CD8-positive, alpha-beta memory T cell (primary cell): ENCODE measurements at regions not wholly inside any gene's neighbourhood (a gene's known extent, or its start where the extent isn't known, plus 50 kb on each side); places are given as distances from the start of the nearest gene placed in this dataset.
"Not testable (repeated sequence)": the region's sequence is repeated elsewhere in the genome, so short reads cannot be mapped to it uniquely, and the experiment has no call there.

ENCODE experiments used
- CTCF ChIA-PET: fragments of 350-600 bp; sonication (Branson Sonifier 250); formaldehyde crosslinking; loops from one replicate; lab custom pipeline; 2021; ENCODE audit warnings: antibody characterized with exemption; lab: Charles Lee
- POLR2A ChIA-PET: fragments of 350-600 bp; sonication (Branson Sonifier 250); formaldehyde crosslinking; loops from one replicate; lab custom pipeline; 2021; ENCODE audit warnings: antibody characterized with exemption; lab: Charles Lee
- DNase-seq, 5 donors: peaks; one replicate each; pipeline versions ENCODE4 v3.0.0 to v3.0.0-alpha.2; 2020 to 2022; ENCODE audit warnings: mixed read lengths in 1 of 5
- H3K27ac ChIP-seq: one replicate; pipeline ENCODE4 v1.7.0; 2013; ENCODE audit warnings: low read depth, mild to moderate bottlenecking, low read length, moderate library complexity
- H3K27me3 ChIP-seq: 2 replicates; pipeline ENCODE4 v1.7.0; 2013; ENCODE audit warnings: low read length, mild to moderate bottlenecking; ENCODE audit not compliant: insufficient read depth, poor library complexity, severe bottlenecking
- H3K36me3 ChIP-seq: 2 replicates; pipeline ENCODE4 v1.7.0; 2013; ENCODE audit warnings: mild to moderate bottlenecking, low read length, moderate library complexity; ENCODE audit not compliant: insufficient read depth
- H3K4me1 ChIP-seq: 2 replicates; pipeline ENCODE4 v1.7.0; 2013; ENCODE audit warnings: mild to moderate bottlenecking, low read length, moderate library complexity; ENCODE audit not compliant: insufficient read depth
- H3K4me3 ChIP-seq: 2 replicates; pipeline ENCODE4 v1.7.0; 2013; ENCODE audit warnings: mild to moderate bottlenecking, low read length
- H3K9me3 ChIP-seq: 2 replicates; pipeline ENCODE4 v1.7.0; 2013; ENCODE audit warnings: mild to moderate bottlenecking, low read length
- H3K27ac Mint-ChIP-seq, 8 donors: one replicate each; pipeline ENCODE4 v1.8.0; 2020 to 2021; ENCODE audit warnings: mixed read lengths in 8 of 8, mild to moderate bottlenecking in 6 of 8, inconsistent platforms in 3 of 8, moderate library complexity in 3 of 8
- H3K27me3 Mint-ChIP-seq, 2 donors: one replicate each; pipeline ENCODE4 v1.8.0; 2020 to 2021; ENCODE audit warnings: mixed read lengths in 2 of 2, mild to moderate bottlenecking in 1 of 2, moderate library complexity in 1 of 2
- H3K36me3 Mint-ChIP-seq, 3 donors: one replicate each; pipeline ENCODE4 v1.8.0; 2020 to 2021; ENCODE audit warnings: mixed read lengths in 3 of 3, inconsistent platforms in 1 of 3, mild to moderate bottlenecking in 1 of 3
- H3K4me1 Mint-ChIP-seq, 3 donors: one replicate each; pipeline ENCODE4 v1.8.0; 2020 to 2021; ENCODE audit warnings: mixed read lengths in 3 of 3, inconsistent platforms in 1 of 3, mild to moderate bottlenecking in 1 of 3
- H3K4me3 Mint-ChIP-seq, 7 donors: one replicate each; pipeline ENCODE4 v1.8.0; 2020 to 2021; ENCODE audit warnings: mixed read lengths in 7 of 7, mild to moderate bottlenecking in 6 of 7, moderate library complexity in 4 of 7, inconsistent platforms in 2 of 7
- H3K9me3 Mint-ChIP-seq, 5 donors: one replicate each; pipeline ENCODE4 v1.8.0; 2020 to 2022; ENCODE audit warnings: mixed read lengths in 5 of 5, mild to moderate bottlenecking in 3 of 5, moderate library complexity in 2 of 5, inconsistent platforms in 1 of 5

DNA sequence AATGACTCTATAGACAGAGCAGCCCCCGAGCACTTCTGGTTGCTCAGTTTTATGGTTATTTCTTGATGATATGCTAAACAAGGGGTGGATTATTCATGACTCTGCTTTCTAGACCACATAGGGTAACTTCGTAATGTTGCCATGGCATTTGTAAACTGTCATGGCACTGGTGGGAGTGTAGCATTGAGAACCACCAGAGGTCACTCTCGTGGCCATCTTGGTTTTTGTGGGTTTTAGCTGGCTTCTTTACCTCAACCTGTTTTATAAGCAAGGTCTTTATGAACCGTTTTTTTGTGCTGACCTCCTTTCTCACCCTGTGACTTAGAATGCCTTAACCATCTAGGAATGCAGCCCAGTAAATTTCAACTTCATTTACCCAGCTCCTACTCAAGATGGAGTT, 1036.2 kb upstream of the FLRT2 start:
- Histone ChIP-seq H3K4me1 (no peaks in the 10 kb centered on the region), H3K4me3 (no peak overlapping the region), H3K36me3 (no peaks in the 10 kb centered on the region), H3K9me3 (no peaks in the 10 kb centered on the region), H3K27me3 (no peaks in the 10 kb centered on the region), H3K27ac (no peak overlapping the region)
- no peaks in the 10 kb centered on the region for H3K36me3 Mint-ChIP-seq
- no peak overlapping the region for H3K4me3 Mint-ChIP-seq
- no peak for DNase-seq
- H3K9me3 Mint-ChIP-seq = peaks cover 7 to 30% (median 12%) of the 10 kb centered on the region in 5 donors
- no peaks in the 10 kb centered on the region for H3K27me3 Mint-ChIP-seq
- H3K27ac Mint-ChIP-seq = peak overlapping the region in 1 of 8 donors; percentile 72
- no peaks in the 10 kb centered on the region for H3K4me1 Mint-ChIP-seq
- CTCF ChIA-PET = no interaction called here
- POLR2A ChIA-PET = no interaction called here

DNA sequence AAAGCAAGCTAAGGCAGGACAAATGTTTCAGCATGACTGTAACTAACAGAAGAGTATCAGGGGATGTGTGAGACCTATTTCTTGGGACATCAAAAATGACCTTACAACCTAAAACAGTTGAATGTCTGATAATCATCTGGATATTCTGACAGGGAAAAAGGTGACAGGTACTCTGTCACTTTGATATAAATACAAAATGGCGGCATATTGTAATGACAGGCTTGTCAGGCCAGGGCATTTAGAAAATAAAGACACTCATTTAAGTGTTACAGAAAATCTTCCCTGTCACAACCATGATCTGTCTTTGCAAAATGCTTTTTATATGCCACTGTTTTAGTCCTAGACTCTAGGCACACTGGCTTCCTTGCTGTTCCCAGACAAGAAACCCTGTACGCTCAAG, 1033.3 kb upstream of the FLRT2 start:
- Mint-ChIP-seq H3K27me3 (no peaks in the 10 kb centered on the region), H3K36me3 (no peaks in the 10 kb centered on the region), H3K9me3 (peaks cover 6 to 28% (median 12%) of the 10 kb centered on the region in 5 donors), H3K4me1 (no peaks in the 10 kb centered on the region), H3K4me3 (no peak overlapping the region), H3K27ac (no peak overlapping the region)
- Histone ChIP-seq H3K27ac (no peak overlapping the region), H3K9me3 (no peaks in the 10 kb centered on the region), H3K27me3 (no peaks in the 10 kb centered on the region), H3K36me3 (no peaks in the 10 kb centered on the region), H3K4me3 (no peak overlapping the region), H3K4me1 (no peaks in the 10 kb centered on the region)
- POLR2A ChIA-PET = no interaction called here
- DNase-seq = no peak
- CTCF ChIA-PET = no interaction called here

DNA sequence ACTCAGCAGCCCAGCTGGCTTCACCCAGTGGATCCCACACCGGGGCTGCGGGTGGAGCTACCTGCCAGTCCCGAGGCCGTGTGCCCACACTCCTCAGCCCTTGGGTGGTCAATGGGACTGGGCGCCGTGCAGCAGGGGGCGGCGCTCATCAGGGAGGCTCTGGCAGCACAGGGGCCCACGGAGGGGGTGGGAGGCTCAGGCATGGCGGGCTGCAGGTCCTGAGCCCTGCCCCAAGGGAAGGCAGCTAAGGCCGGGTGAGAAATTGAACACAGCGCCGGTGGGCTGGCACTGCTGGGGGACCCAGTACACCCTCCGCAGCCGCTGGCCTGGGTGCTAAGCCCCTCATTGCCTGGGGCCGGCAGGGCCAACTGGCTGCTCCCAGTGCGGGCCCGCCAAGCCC, 1017.1 kb upstream of the FLRT2 start:
- H3K4me3 ChIP-seq, H3K27me3 ChIP-seq, H3K36me3 Mint-ChIP-seq, H3K4me3 Mint-ChIP-seq, H3K4me1 ChIP-seq, H3K27ac Mint-ChIP-seq, H3K27me3 Mint-ChIP-seq, H3K4me1 Mint-ChIP-seq, H3K36me3 ChIP-seq, H3K9me3 ChIP-seq, CTCF ChIA-PET, DNase-seq, H3K27ac ChIP-seq, POLR2A ChIA-PET: not testable (repeated sequence)
- peaks cover 19 to 36% (median 20%) of the 10 kb centered on the region in 5 donors for H3K9me3 Mint-ChIP-seq

DNA sequence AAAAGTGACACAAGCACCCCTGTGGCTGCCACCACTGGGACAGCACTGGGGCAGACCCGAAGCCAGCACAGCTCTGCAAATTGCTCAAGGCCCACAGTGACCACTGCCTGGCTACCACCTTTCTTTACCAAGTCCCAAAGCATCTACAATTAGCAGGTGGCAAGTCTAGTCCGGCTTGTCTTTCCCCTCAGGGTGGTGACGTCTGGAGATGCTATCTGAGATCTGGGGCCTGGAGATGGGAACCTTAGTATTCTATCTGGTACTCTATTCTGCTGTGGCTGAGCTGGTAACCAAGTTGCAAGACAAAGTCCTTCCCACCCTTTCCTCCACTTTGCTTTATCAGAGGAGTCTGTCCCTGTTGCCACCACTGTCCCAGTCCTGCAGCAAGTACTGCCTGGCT, 1010.1 kb upstream of the FLRT2 start:
- no peaks in the 10 kb centered on the region for H3K4me1 ChIP-seq
- no peaks in the 10 kb centered on the region for H3K27me3 Mint-ChIP-seq
- POLR2A ChIA-PET = no interaction called here
- no peak overlapping the region for H3K27ac ChIP-seq
- no peak overlapping the region for H3K27ac Mint-ChIP-seq
- no peaks in the 10 kb centered on the region for H3K36me3 ChIP-seq
- no peaks in the 10 kb centered on the region for H3K4me1 Mint-ChIP-seq
- no peaks in the 10 kb centered on the region for H3K9me3 ChIP-seq
- no peak for DNase-seq
- no peaks in the 10 kb centered on the region for H3K36me3 Mint-ChIP-seq
- H3K27me3 ChIP-seq = no peaks in the 10 kb centered on the region
- peaks cover 5 to 44% (median 17%) of the 10 kb centered on the region in 5 donors for H3K9me3 Mint-ChIP-seq
- H3K4me3 ChIP-seq = no peak overlapping the region
- CTCF ChIA-PET = no interaction called here
- no peak overlapping the region for H3K4me3 Mint-ChIP-seq

DNA sequence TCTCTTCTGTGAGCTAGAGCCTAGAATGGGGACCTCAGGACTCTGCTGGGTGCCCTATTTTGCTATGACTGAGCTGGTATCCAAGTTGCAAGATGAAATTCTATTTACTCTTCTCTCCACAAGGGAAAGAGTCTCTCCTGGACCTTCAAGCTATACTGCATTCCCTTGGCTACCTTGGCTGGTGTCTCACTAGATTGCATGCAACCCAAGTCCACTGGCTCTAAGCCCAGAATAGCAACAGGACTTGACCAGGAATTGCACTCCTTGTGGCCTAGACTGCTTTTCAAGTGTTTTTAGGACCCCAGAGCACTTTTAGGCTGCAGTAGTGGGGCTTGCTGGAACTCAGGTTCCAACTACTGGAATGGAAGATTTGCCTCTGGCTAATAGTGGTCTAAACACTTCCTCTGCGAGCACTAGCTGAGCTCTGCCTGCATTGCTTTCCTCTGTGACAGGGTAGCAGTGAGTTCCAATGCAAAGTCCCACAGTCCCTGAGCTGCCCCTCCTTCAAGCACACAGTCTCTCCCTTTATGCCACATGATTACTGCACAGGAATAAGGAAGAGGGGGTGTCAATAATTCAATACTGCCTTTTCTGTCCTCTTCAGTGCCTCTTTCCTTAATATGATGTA, 1009.1 kb upstream of the FLRT2 start:
- Histone ChIP-seq H3K27me3 (no peaks in the 10 kb centered on the region), H3K36me3 (no peaks in the 10 kb centered on the region), H3K4me3 (no peak overlapping the region), H3K9me3 (no peaks in the 10 kb centered on the region), H3K4me1 (no peaks in the 10 kb centered on the region), H3K27ac (no peak overlapping the region)
- ChIA-PET POLR2A (no interaction called here), CTCF (no interaction called here)
- Mint-ChIP-seq H3K27ac (no peak overlapping the region), H3K4me1 (no peaks in the 10 kb centered on the region), H3K36me3 (no peaks in the 10 kb centered on the region), H3K4me3 (no peak overlapping the region), H3K9me3 (peaks cover 3 to 34% (median 15%) of the 10 kb centered on the region in 5 donors), H3K27me3 (no peaks in the 10 kb centered on the region)
- DNase-seq = no peak

DNA sequence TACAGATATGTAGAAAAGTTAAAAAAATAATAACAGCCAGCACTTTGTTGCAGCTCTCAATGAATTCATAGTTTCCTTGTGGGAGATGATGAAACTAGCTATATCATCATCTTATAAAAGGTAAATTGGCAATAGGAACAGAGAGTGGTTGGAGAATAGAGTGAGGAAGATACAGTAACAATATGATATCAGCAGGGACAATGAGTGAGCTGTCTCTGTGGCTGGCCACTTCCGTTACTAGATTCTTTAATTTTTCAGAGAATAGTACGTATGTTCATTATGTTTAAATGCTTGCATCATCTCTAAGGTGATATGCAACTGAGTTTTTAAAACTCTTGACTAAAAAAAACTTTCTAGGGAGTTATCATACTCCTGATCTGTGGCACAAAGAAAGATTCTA, 1006.2 kb upstream of the FLRT2 start:
- H3K4me1 Mint-ChIP-seq = no peaks in the 10 kb centered on the region
- CTCF ChIA-PET = no interaction called here

DNA sequence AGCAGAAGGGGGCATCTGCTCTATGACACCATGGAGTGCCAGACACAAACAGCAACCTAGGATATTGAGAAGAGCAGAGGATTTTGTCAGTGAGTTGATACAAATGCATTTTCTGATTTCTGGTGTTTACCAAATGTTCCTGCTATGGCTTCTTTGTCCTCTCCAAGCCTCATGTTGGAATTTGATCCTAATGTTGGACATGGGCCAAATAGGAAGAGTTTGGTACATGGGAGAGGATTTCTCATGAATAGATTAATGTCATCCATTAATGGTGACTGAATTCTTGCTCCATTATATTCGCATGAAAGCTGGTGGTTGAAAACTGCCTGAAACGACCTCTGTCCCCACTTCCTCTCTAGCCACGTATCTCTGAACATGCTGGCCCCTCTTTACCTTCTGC, 1002.2 kb upstream of the FLRT2 start:
- H3K27ac Mint-ChIP-seq = no peak overlapping the region
- Histone ChIP-seq H3K27me3 (no peaks in the 10 kb centered on the region), H3K4me1 (no peaks in the 10 kb centered on the region), H3K36me3 (no peaks in the 10 kb centered on the region), H3K27ac (no peak overlapping the region), H3K9me3 (no peaks in the 10 kb centered on the region), H3K4me3 (no peak overlapping the region)
- no peaks in the 10 kb centered on the region for H3K27me3 Mint-ChIP-seq
- CTCF ChIA-PET = no interaction called here
- no peaks in the 10 kb centered on the region for H3K4me1 Mint-ChIP-seq
- no peak for DNase-seq
- no peaks in the 10 kb centered on the region for H3K36me3 Mint-ChIP-seq
- H3K9me3 Mint-ChIP-seq = peaks cover 0 to 26% (median 10%) of the 10 kb centered on the region in 5 donors
- POLR2A ChIA-PET = no interaction called here
- H3K4me3 Mint-ChIP-seq = no peak overlapping the region

More for the DNA sequence above, 1006.2 kb upstream of the FLRT2 start:
- Mint-ChIP-seq H3K9me3 (peaks cover 0 to 25% (median 17%) of the 10 kb centered on the region in 5 donors), H3K27me3 (no peaks in the 10 kb centered on the region), H3K36me3 (no peaks in the 10 kb centered on the region), H3K27ac (no peak overlapping the region), H3K4me3 (no peak overlapping the region)
- Histone ChIP-seq H3K4me1 (no peaks in the 10 kb centered on the region), H3K9me3 (no peaks in the 10 kb centered on the region), H3K36me3 (no peaks in the 10 kb centered on the region), H3K4me3 (no peak overlapping the region), H3K27ac (no peak overlapping the region), H3K27me3 (no peaks in the 10 kb centered on the region)
- POLR2A ChIA-PET = no interaction called here
- no peak for DNase-seq

DNA sequence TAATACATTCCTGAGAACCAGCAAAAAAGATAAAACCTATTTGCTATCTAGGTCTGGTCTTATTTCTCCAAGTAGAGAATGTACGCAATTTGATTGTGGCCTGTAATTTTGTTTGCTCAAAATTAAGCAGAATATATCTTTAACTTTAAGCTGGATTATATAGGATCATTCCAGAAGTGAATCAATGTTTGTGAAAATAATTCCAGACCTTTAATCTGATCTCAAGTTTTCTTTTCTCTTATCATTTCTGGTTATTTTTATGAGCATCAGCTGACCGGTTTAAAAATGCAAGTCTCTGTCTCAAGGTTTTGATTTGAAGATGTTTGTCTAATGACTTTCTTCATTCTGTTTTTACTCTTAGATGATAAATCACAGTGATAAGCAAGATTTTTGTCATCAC, 997.9 kb upstream of the FLRT2 start:
- Mint-ChIP-seq H3K9me3 (peaks cover 0 to 42% (median 12%) of the 10 kb centered on the region in 5 donors), H3K27ac (no peak overlapping the region)
- CTCF ChIA-PET = no interaction called here

More for the DNA sequence above, 997.9 kb upstream of the FLRT2 start:
- Mint-ChIP-seq H3K4me1 (no peaks in the 10 kb centered on the region), H3K4me3 (no peak overlapping the region), H3K27me3 (no peaks in the 10 kb centered on the region), H3K36me3 (no peaks in the 10 kb centered on the region)
- Histone ChIP-seq H3K4me3 (no peak overlapping the region), H3K9me3 (no peaks in the 10 kb centered on the region), H3K36me3 (no peaks in the 10 kb centered on the region), H3K27me3 (no peaks in the 10 kb centered on the region), H3K27ac (no peak overlapping the region), H3K4me1 (no peaks in the 10 kb centered on the region)
- no peak for DNase-seq
- POLR2A ChIA-PET = no interaction called here
